ENCODE measurements at regions not wholly inside any gene's neighbourhood (a gene's known extent, or its start where the extent isn't known, plus 50 kb on each side); places are given as distances from the start of the nearest gene placed in this dataset.
A peak's percentile ranks its signal among the peaks of the same experiment; 100 is the strongest.

DNA sequence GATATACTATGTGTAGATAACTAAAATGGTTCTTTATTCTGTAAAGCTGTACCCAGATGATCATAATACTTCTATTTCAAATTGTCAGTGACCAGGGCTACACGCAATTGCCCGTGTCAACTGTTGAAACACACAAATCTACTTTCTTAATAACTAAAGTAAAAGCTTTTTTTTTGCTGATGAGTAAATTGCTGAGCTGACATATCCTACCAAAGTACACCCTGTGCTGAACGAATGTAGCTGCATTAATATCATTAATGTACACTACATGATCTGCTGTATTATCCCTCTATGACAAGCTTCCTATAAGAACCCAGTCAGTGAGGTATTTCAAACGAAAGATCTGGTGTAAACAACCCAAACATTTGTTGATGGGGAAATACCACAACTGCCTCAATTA is 827.2 kb upstream of the ATXN8OS start:
- no peak for DNase-seq (ENCODE audit: low read depth)
- H3K4me3 ChIP-seq (ENCODE audit: low read length) = no peak overlapping the region
- TF ChIP-seq, protein P1, sequence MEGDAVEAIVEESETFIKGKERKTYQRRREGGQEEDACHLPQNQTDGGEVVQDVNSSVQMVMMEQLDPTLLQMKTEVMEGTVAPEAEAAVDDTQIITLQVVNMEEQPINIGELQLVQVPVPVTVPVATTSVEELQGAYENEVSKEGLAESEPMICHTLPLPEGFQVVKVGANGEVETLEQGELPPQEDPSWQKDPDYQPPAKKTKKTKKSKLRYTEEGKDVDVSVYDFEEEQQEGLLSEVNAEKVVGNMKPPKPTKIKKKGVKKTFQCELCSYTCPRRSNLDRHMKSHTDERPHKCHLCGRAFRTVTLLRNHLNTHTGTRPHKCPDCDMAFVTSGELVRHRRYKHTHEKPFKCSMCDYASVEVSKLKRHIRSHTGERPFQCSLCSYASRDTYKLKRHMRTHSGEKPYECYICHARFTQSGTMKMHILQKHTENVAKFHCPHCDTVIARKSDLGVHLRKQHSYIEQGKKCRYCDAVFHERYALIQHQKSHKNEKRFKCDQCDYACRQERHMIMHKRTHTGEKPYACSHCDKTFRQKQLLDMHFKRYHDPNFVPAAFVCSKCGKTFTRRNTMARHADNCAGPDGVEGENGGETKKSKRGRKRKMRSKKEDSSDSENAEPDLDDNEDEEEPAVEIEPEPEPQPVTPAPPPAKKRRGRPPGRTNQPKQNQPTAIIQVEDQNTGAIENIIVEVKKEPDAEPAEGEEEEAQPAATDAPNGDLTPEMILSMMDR (IDR thresholded peaks at IDR 0.05; ENCODE audit: insufficient read depth, low read depth, low read length, missing control alignments) = no peak

- no peak for DNase-seq (ENCODE audit: low read depth)
- no peak overlapping the region for H3K4me3 ChIP-seq (ENCODE audit: low read length)
- TF ChIP-seq, protein P1 (IDR thresholded peaks at IDR 0.05; ENCODE audit: insufficient read depth, low read depth, low read length, missing control alignments) = no peak
These were observed 828.4 kb upstream of the ATXN8OS start for GRCh38 chr13:69279213-69279612.

GRCh38 chr13:69274231-69274630 is 833.4 kb upstream of the ATXN8OS start:
- H3K4me3 ChIP-seq (ENCODE audit: low read length) = no peak overlapping the region
- peak; percentile 59 for DNase-seq (ENCODE audit: low read depth)
- TF ChIP-seq, protein P1 (IDR thresholded peaks at IDR 0.05; ENCODE audit: insufficient read depth, low read depth, low read length, missing control alignments) = no peak

DNA sequence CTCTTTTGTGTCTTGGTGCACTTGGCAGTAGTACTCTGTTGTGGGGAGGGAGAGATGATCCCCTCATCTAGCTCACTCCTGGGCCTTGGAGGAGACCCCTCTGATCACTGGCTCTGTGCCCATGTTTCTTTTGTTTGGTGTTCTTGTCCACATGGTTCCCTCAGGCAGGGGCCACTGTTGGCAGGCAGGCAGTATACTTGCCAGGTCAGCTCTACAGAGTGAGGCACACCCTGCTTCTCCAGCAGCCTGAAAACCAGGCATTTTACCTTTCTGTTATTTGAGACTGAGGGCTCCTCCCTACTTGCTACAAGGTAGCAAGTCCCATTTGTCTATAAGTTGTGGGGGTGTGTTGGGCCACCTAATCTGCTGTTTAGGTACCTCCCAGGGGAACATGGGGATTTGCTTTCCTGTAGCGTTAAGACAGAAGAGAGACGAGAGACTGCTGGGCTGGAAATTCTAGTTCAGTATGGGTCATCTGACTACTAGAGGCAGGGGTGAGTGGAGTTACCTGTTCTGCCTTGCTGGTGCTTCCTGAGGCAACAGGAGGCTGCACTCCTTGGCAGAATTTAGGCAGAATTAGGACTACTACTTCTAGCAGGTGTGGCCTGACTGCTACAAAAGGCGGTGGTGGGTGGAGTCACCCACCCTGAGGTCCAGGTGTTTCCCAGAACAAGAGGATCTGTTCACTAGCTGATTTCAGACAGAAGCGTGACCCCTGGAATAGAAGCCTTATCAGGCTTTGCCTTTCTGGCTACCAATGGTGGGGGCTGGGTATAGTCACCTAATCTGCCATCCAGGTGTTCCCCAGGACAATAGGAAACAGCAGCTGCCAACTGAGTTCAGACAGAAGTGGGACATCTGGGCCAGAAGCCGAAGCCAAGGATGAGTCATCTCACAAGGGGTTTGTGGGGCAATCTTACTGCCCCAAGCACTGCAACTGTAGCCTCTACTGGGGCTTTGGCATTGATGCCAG is 843.0 kb upstream of the ATXN8OS start:
- TF ChIP-seq, protein P1 (IDR thresholded peaks at IDR 0.05; ENCODE audit: insufficient read depth, low read depth, low read length, missing control alignments) = no peak
- peak; percentile 67 for DNase-seq (ENCODE audit: low read depth)
- no peak overlapping the region for H3K4me3 ChIP-seq (ENCODE audit: low read length)

DNA sequence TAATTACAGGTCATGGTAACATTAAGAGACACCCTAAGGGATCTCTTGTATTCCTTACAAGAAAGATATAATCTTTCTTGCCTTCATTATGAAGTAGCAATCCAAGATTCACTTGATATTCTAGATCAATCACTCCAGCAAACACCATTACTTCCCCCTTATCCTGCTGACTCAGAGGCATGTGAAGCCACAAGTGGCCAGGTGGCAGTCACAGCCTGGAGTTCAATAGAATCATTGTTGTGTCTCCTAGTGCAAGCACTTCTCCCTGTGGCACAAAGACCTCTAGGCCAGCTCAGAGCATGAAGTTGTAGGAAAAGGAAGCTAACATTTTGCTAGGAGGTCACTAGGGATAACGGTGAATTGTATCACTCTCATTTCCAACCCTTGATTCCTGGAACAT is 864.3 kb upstream of the ATXN8OS start:
- no peak overlapping the region for H3K4me3 ChIP-seq (ENCODE audit: low read length)
- DNase-seq (ENCODE audit: low read depth) = no peak
- TF ChIP-seq, protein P1 (IDR thresholded peaks at IDR 0.05; ENCODE audit: insufficient read depth, low read depth, low read length, missing control alignments) = no peak

GRCh38 chr13:69234171-69234570 is 873.5 kb upstream of the ATXN8OS start:
- H3K4me3 ChIP-seq (ENCODE audit: low read length) = no peak overlapping the region
- TF ChIP-seq, protein P1 (IDR thresholded peaks at IDR 0.05; ENCODE audit: insufficient read depth, low read depth, low read length, missing control alignments) = no peak
- no peak for DNase-seq (ENCODE audit: low read depth)

Data from epithelial cell of esophagus (primary cell).